HG03469 (cell line): ENCODE measurements at regions not wholly inside any gene's neighbourhood (a gene's known extent, or its start where the extent isn't known, plus 50 kb on each side); places are given as distances from the start of the nearest gene placed in this dataset.

Experiments used
- ATAC-seq: cut with Tn5 transposase; IDR thresholded peaks from one replicate; pipeline ENCODE4 v1.9.1; 2021; ENCODE audit warnings: mild to moderate bottlenecking, moderate library complexity, moderate number of reproducible peaks; ENCODE audit not compliant: unreplicated experiment

- ATAC-seq = no peak
Measured at GRCh38 chr10:125460326-125460725, 222.6 kb downstream of the TEX36 start.

DNA sequence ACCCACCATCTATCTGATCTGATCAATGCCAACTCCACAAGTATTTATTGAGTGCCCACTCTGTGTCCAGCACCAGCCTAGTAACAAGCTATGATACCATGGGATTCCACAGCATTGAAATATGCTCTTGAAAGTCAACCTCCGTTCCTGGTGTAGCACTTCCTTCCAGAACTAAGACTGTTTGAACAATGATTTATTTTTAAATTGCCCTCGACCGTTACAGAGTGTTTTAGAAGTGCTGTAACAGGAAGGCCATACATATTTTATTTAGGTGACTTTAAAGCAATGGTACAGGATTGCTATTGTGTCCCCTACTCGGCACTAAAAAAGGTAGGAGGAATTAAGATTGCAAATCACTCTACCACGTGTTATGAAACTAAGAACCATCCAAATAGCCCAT lies 225.6 kb downstream of the TEX36 start:
- no peak for ATAC-seq

- no peak for ATAC-seq
Measured at GRCh38 chr10:125455855-125456254, 227.1 kb downstream of the TEX36 start.

DNA sequence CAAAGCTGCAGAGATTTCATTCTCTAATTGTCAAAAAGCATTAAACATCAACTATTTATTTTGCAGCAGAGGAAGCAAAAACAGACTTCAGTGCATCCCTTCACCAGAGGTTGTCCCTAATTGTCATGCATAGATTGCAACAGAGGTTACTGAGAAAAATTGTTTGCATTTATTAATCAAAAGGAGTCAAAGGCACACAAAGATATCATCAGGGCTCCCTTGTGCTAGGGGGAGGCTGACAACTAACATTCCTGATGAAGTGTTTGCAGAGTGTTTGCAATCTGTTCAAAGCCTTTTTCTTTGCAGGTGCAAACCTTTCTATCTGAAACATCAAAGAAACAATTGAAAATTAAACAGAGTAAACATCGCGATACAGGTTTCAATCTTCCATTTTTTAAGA lies 227.5 kb downstream of the TEX36 start:
- ATAC-seq = no peak

- ATAC-seq = no peak
Measured at GRCh38 chr10:125451319-125451718, 231.6 kb downstream of the TEX36 start.

GRCh38 chr10:125450218-125450617 lies 232.7 kb downstream of the TEX36 start:
- ATAC-seq = no peak

- ATAC-seq = no peak
Measured at GRCh38 chr10:125449571-125449970, 233.4 kb downstream of the TEX36 start.

DNA sequence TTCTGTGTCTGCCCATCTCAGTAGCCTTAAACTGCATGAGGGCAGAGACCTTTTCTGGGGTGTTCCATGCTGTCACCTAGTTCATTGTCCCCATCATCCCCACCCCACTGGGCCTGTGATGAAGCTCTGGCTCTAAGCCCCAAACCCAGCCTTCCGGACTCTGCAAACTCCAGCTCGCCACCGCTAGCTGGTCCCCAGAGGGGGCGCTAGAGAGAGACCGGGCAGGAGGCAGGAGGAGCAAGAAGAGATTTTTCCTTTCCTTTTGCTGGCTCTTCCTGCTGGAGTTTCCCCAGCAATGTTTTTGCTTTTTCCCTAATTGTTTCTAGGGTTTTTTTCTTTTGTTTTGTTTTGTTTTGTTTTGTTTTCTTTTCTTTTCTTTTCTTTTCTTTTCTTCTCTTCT lies 234.4 kb downstream of the TEX36 start:
- no peak for ATAC-seq

DNA sequence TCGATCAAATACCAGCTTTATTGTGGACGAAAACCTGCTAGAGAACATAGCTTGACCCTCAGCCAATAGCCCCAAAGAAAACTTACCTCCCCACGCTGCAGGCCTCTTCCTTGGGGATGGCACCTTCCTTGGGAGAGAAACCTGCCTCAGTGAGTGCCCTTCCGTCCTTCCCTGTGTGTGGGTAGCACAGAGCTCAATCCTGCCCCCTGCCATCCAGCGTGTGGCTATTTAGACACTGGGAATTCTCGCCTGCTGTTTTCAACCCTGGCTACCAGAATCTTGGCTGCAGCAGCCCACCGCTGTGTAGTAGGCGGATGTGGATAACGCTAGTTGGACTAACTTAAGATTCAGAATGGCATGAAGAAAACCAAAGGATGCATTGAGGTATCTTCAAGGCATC lies 238.2 kb downstream of the TEX36 start:
- ATAC-seq = no peak

DNA sequence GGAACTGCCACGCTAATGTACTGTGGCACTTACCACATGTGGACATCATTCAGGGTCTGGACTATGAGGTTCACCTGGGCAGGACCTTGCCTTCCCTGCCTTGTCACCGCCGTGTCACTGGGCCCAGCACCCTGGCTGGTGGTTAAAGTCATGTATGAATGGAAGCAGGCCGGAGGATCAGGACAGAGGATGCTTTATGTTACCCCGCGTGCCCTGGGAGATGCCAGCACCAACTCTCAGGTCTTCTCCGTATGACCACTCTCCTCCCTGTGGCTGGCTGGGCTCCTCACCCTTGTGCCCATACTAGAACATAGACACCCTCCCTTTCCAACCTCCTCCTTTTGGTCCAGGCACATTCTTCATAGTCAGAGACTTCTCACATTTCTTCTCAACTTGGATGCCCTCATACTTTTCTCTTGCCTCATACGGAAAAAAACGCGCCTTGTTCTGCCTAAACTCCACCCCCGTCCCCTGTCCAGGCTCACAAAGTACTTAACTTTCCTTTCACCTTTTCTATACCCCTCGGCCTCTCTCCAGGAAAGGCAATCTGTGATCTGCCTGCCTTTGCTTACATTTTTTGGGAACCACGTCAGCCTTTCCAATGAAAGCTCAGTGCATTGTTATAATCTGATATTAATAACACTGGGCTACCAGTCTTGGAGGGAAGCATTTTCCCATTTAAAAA lies 240.0 kb downstream of the TEX36 start:
- no peak for ATAC-seq

GRCh38 chr10:125441151-125441550 lies 241.8 kb downstream of the TEX36 start:
- no peak for ATAC-seq

DNA sequence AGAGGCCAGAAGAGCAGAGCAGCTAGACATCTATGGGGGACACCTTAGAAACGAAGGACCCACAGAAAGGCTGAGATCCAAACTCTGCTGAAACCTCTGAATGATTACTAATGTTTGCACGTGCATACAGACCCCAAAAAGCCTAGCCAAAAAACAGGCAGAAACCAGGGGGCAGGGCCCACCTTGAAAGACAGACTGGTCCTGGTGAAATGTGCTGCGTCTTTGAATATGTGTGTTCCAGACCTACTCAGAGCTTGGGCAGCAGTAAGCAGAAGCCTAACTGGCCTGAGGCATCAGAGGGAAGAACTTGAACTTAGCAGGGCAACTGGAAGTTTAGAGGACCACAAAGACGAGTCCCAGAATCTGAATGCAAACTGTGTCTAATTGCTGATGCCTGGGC lies 251.8 kb downstream of the TEX36 start:
- no peak for ATAC-seq

DNA sequence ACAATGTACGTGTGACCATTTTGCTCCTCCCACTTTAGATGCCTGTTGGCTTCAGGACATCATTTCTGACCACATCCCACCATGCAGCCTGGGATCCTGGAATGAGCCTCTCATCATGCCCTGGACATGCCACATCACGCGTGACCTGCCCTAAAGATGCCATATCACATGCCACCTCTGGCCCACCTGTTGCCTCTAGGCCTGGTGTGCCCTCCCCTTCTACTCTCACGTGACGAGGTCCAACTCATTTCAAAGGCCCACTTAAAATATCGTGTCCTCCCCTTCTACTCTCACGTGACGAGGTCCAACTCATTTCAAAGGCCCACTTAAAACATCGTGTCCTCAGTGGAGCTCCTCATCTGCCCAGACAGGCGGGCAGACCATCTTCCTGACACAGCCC lies 254.9 kb downstream of the TEX36 start:
- ATAC-seq = no peak

DNA sequence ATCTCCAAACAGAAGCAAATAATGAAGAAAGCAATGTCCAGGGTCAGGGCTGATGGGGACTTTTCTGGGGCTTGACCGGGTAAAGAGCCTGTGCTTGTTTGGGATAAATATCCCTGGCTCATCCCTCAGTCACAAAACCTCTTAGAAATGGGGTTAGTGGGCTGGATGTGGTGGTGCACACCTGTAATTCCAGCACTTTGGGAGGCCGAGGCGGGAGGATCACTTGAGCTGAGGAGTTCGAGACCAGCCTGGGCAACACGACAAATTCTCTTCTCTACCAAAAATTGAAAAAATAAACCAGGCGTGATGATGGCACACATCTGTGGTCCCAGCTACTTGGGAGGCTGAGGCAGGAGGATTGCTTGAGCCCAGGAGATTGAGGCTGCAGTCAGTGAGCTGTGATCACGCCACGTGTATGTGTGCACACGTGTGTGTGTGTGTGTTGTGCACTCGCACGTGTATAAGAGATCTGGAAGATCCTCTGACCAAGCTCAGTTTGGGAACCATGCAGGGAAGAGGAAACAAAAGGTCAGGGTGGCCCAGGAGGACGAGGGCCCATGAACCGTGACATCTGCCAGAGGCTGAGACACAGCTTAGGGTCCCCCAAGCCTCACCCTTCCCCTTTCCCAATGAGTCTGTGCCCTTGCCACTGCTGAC lies 258.6 kb downstream of the TEX36 start:
- no peak for ATAC-seq

- ATAC-seq = no peak
Measured at GRCh38 chr10:125423569-125423968, 259.4 kb downstream of the TEX36 start.

DNA sequence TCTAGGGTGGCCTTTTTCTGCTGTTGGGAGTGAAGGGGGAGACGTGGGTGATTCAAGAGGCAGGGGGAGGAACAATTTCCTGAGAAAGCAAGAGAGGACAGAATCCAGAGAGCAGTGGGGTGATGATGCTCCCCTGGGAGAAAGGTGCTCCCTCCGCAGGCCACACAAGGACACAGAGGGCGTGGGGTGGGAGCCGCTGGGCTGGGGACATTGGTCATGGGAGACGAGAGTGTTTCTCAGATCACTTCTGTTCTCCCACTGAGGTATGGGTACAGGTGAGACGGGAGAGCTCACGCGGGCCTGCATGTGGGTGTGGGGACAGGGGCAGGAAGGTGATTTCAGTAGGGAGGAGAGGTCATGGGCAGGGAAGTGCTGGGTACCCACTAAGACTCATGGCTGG lies 259.5 kb upstream of the CTBP2 start:
- ATAC-seq = no peak

DNA sequence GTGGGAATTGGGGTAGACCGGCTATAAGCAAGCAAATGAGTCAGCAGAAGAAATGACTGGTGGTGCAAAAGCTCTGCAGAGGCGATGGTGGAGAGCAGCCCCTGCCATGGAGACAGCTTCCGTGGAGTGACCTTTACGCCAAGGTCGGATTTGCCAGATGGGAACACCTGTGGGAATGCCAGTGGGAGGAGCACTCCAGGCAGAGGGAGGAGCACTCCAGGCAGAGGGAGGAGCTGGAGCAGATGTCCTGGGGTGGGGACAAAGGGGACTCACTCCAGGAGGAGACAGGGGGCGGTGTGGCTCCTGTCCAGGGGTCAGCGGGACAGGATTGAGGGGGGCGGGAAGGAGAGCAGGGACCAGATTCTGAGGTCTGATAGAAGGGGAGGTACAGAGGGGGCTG lies 258.8 kb upstream of the CTBP2 start:
- ATAC-seq = no peak

DNA sequence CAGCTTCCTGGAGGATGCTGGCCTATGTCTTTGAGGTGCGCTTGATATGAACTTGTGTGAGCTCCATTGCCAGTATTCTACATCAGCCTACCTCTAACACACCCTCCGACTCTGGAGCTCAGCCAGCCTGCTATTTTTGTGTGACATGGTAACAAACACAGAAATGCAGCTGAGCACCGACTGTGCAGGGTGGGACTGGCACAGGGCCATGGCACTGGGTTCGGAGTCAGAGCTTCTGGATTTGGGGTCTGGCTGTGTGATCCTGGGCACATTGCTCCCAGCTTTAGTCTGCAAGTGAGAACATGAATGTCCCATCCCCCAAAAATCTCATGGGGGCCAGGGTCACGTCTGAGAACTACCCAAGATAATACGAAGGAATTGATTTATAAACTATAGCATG lies 257.2 kb upstream of the CTBP2 start:
- no peak for ATAC-seq

DNA sequence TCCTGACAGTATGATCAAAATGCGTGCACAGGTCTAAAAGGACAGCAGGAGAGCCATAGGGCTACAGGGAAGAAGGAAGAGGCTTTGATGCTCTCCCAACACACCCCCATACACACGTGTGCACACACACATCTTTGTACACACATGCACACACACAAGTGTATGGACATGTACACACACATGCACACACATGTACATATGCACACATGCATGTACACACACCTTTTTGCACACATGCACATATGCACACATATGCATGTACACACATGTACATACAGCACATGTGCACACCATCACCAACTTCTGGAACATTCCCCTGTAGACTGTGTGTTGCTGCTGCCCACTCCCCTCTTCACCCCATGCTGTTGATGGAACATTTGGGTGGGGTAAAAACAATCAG lies 255.6 kb upstream of the CTBP2 start:
- no peak for ATAC-seq

GRCh38 chr10:125415006-125415633 lies 254.8 kb upstream of the CTBP2 start:
- no peak for ATAC-seq

DNA sequence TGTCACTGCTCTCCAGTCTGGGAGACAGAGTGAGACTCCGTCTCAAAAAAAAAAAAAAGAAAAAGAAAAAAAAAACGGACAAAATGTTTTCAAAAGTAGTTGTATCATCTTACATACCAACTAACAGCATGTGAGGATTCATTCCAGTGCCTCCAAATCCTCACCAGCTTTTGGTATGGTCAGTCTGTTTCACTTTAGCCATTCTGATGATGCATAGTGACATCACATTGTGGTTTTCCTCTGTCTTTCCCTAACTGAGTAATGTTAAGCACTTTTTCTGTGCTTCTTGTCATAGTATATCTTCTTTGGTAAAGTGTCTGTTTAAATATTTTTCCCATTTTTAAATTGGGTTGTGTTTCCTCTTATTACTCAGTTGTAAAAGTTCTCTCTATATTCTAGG lies 251.4 kb upstream of the CTBP2 start:
- ATAC-seq = no peak

GRCh38 chr10:125409756-125410155 lies 249.4 kb upstream of the CTBP2 start:
- ATAC-seq = no peak
